PC-9 (cell line): ENCODE measurements at regions not wholly inside any gene's neighbourhood (a gene's known extent, or its start where the extent isn't known, plus 50 kb on each side); places are given as distances from the start of the nearest gene placed in this dataset.
"Not testable (repeated sequence)": the region's sequence is repeated elsewhere in the genome, so short reads cannot be mapped to it uniquely, and the experiment has no call there.

ENCODE experiments used
- BruUV-seq: library from RNA; stranded (reverse); fragments of 400-500 nt; replicated peaks from 2 replicates; lab custom pipeline; 2021; lab: Mats Ljungman, UMichigan
- CTCF ChIA-PET: fragments of 300-600 bp; sonication (Branson Sonifier 250); formaldehyde crosslinking; loops from one replicate; lab custom pipeline; 2022; ENCODE audit warnings: antibody characterized with exemption; lab: Charles Lee
- POLR2A ChIA-PET: fragments of 300-600 bp; sonication (Branson Sonifier 250); formaldehyde crosslinking; loops from one replicate; lab custom pipeline; 2022; ENCODE audit warnings: antibody characterized with exemption; ENCODE audit not compliant: unreplicated experiment; lab: Charles Lee
- DNase-seq, 2 experiments: peaks; one replicate each; pipeline versions ENCODE4 v3.0.0 to v3.0.0-alpha.2; 2015 to 2022; ENCODE audit warnings: mixed read lengths in 1 of 2
- H2AFZ ChIP-seq: fragments of 200-600 bp; sonication (generic); 2 replicates; pipeline ENCODE4 v1.8.1; 2017; ENCODE audit warnings: antibody characterized with exemption
- H3F3A ChIP-seq: fragments of 200-600 bp; sonication (generic); 2 replicates; pipeline ENCODE4 v1.8.1; 2017; ENCODE audit warnings: antibody characterized with exemption, mild to moderate bottlenecking, low read depth; ENCODE audit not compliant: insufficient read depth
- H3K27ac ChIP-seq: fragments of 200-600 bp; sonication (generic); 2 replicates; pipeline ENCODE4 v1.6.1; 2016; ENCODE audit warnings: mixed run types
- H3K27me3 ChIP-seq: fragments of 200-600 bp; sonication (generic); 2 replicates; pipeline ENCODE4 v1.6.1; 2016; ENCODE audit warnings: low read depth, mixed run types; ENCODE audit not compliant: insufficient read depth
- H3K36me3 ChIP-seq: fragments of 200-600 bp; sonication (generic); 2 replicates; pipeline ENCODE4 v1.6.1; 2016; ENCODE audit warnings: low read depth, mixed run types
- H3K4me1 ChIP-seq: fragments of 200-600 bp; sonication (generic); replicated peaks from 2 replicates; pipeline ENCODE4 v1.6.1; 2016; ENCODE audit warnings: mixed run types; ENCODE audit not compliant: insufficient read depth
- H3K4me2 ChIP-seq: fragments of 200-600 bp; sonication (generic); 2 replicates; pipeline ENCODE4 v1.6.1; 2017; ENCODE audit warnings: mixed run types
- H3K4me3 ChIP-seq: fragments of 200-600 bp; sonication (generic); 2 replicates; pipeline ENCODE4 v1.6.1; 2016; ENCODE audit warnings: mixed run types
- H3K79me2 ChIP-seq: fragments of 200-600 bp; sonication (generic); 2 replicates; pipeline ENCODE4 v1.6.1; 2017; ENCODE audit warnings: low read depth, mixed run types
- H3K9me2 ChIP-seq: fragments of 200-600 bp; sonication (generic); 2 replicates; pipeline ENCODE4 v1.8.1; 2017; ENCODE audit warnings: mild to moderate bottlenecking; ENCODE audit not compliant: insufficient read depth
- H3K9me3 ChIP-seq: fragments of 200-600 bp; sonication (generic); 2 replicates; pipeline ENCODE4 v1.8.1; 2016; ENCODE audit warnings: low read depth; ENCODE audit not compliant: insufficient read depth
- H4K20me1 ChIP-seq: fragments of 200-600 bp; sonication (generic); 2 replicates; pipeline ENCODE4 v1.8.1; 2017; ENCODE audit not compliant: insufficient read depth
- CTCF ChIP-seq: fragments of 200-600 bp; sonication (generic); conservative IDR thresholded peaks from 2 replicates; pipeline ENCODE4 v1.6.1; 2017; ENCODE audit warnings: mixed run types, antibody characterized with exemption, mild to moderate bottlenecking, moderate library complexity
- EZH2 ChIP-seq: fragments of 200-600 bp; sonication (generic); IDR thresholded peaks from 2 replicates; pipeline ENCODE4 v1.8.0; 2017; ENCODE audit warnings: antibody characterized with exemption, low read depth
- intact Hi-C: fragments of 100-400 bp; cut with micrococcal nuclease; formaldehyde crosslinking; loops from one replicate; pipeline ENCODE4 v1.10.0; 2022; ENCODE audit not compliant: unreplicated experiment

GRCh38 chr6:27816906-27817305 is 95.3 kb downstream of the OR2B2 start:
- no peaks in the 10 kb centered on the region for H3K27me3 ChIP-seq
- H3K4me1 ChIP-seq, result peaks cover 21% of the 10 kb centered on the region
- peaks cover 14% of the 10 kb centered on the region; the same call in 1 of the 2 replicates for H3F3A ChIP-seq
- H3K4me2 ChIP-seq, result no peak overlapping the region
- no peak for DNase-seq
- no TSS peak for BruUV-seq
- 0 out of 2 replicates have a peak, but pooled peaks cover 2% of the 10 kb centered on the region for H3K79me2 ChIP-seq
- H3K36me3 ChIP-seq, result no peaks in the 10 kb centered on the region
- no peaks in the 10 kb centered on the region for H4K20me1 ChIP-seq
- intact Hi-C loops, result loop anchor here (10.0 kb wide), 1 partner anchor 268 kb away; the partner anchor contains the start of gene ZNF165
- H3K4me3 ChIP-seq, result no peak overlapping the region
- H3K9me2 ChIP-seq, result no peaks in the 10 kb centered on the region; the same call in 1 of the 2 replicates
- ChIA-PET POLR2A (no interaction called here), CTCF (no interaction called here)
- TF ChIP-seq EZH2, result no peak
- TF ChIP-seq CTCF, result no peak
- no peaks in the 10 kb centered on the region for H3K9me3 ChIP-seq
- H2AFZ ChIP-seq, result no peak overlapping the region
- H3K27ac ChIP-seq, result no peak overlapping the region

GRCh38 chr6:27814665-27815424 is 97.4 kb downstream of the OR2B2 start:
- H3K79me2 ChIP-seq, result peaks cover 9% of the 10 kb centered on the region; the same call in 1 of the 2 replicates

GRCh38 chr6:27814415-27814664 is 97.9 kb downstream of the OR2B2 start:
- Histone ChIP-seq H3F3A (peaks cover 23% of the 10 kb centered on the region; the same call in 1 of the 2 replicates), H3K4me2 (peak overlapping the region; percentile 87), H2AFZ (peak overlapping the region; percentile 84), H3K4me1 (peaks cover 35% of the 10 kb centered on the region), H3K4me3 (peak overlapping the region; percentile 61; the same call in 1 of the 2 replicates), H3K27ac (peak overlapping the region; percentile 48)
- not testable (repeated sequence) for H3K9me3 ChIP-seq, H3K27me3 ChIP-seq, H3K9me2 ChIP-seq, H3K36me3 ChIP-seq, H3K79me2 ChIP-seq, H4K20me1 ChIP-seq, DNase-seq
- TSS peak; percentile 97 for BruUV-seq
- intact Hi-C loops, result loop anchor here (10.0 kb wide), 1 partner anchor 270 kb away; the partner anchor contains the start of gene ZNF165
- ChIA-PET POLR2A (interaction anchor here (0.5 to 1.1 kb wide), 5 partner anchors 51 to 1687 kb away, joined by 3 to 14 read pairs (median 10); a partner anchor contains a TSS), CTCF (interaction anchor here (1.0 kb wide), 1 partner anchor 62 kb away, joined by 4 read pairs; no protein-coding TSS in a partner anchor)

More at GRCh38 chr6:27814665-27815424, 97.4 kb downstream of the OR2B2 start:
- peak overlapping the region; percentile 61; the same call in 1 of the 2 replicates for H3K4me3 ChIP-seq
- ChIA-PET CTCF (interaction anchor here (1.0 kb wide), 1 partner anchor 63 kb away, joined by 4 read pairs; no protein-coding TSS in a partner anchor), POLR2A (interaction anchor here (0.5 to 1.1 kb wide), 11 partner anchors 9 to 1738 kb away, joined by 3 to 26 read pairs (median 5); a partner anchor contains a TSS)
- H3K27ac ChIP-seq, result peak overlapping the region; percentile 48; the same call in 1 of the 2 replicates
- BruUV-seq, result no TSS peak
- intact Hi-C loops, result loop anchor here (10.0 kb wide), 1 partner anchor 270 kb away; the partner anchor contains the start of gene ZNF165
- TF ChIP-seq CTCF (no peak), EZH2 (no peak)
- H3K9me2 ChIP-seq, result no peaks in the 10 kb centered on the region
- peak overlapping the region; percentile 87 for H3K4me2 ChIP-seq
- peak overlapping the region; percentile 84 for H2AFZ ChIP-seq
- peaks cover 23% of the 10 kb centered on the region; the same call in 1 of the 2 replicates for H3F3A ChIP-seq
- H3K9me3 ChIP-seq, result no peaks in the 10 kb centered on the region
- H4K20me1 ChIP-seq, result no peaks in the 10 kb centered on the region
- peak; percentile 58 to 78 for DNase-seq
- no peaks in the 10 kb centered on the region for H3K36me3 ChIP-seq
- no peaks in the 10 kb centered on the region for H3K27me3 ChIP-seq
- peaks cover 31% of the 10 kb centered on the region for H3K4me1 ChIP-seq
